OCI-LY3 (cell line): ENCODE measurements at regions not wholly inside any gene's neighbourhood (a gene's known extent, or its start where the extent isn't known, plus 50 kb on each side); places are given as distances from the start of the nearest gene placed in this dataset.
A peak's percentile ranks its signal among the peaks of the same experiment; 100 is the strongest.
"Not testable (repeated sequence)": the region's sequence is repeated elsewhere in the genome, so short reads cannot be mapped to it uniquely, and the experiment has no call there.

Experiments
- H2AFZ ChIP-seq: fragments of 200-600, 300-600 bp; shearing (Covaris generic); 2 replicates; pipeline ENCODE4 v1.6.0; 2014; ENCODE audit warnings: antibody characterized with exemption, low read depth, low read length
- H3K27ac ChIP-seq: fragments of 200-600, 300-600 bp; sonication (generic); 2 replicates; pipeline ENCODE4 v1.5.1; 2014; ENCODE audit warnings: mild to moderate bottlenecking, low read length, moderate library complexity, mixed read lengths
- H3K27me3 ChIP-seq: fragments of 200-600, 300-600 bp; sonication (generic); 2 replicates; pipeline ENCODE4 v1.6.1; 2014; ENCODE audit warnings: low read depth, low read length, mixed read lengths
- H3K36me3 ChIP-seq: fragments of 200-600, 300-600 bp; sonication (generic); replicated peaks from 2 replicates; pipeline ENCODE3; 2014; ENCODE audit warnings: low read depth, low read length, mixed read lengths
- H3K4me1 ChIP-seq: fragments of 300-600, 200-600 bp; sonication (generic); 2 replicates; pipeline ENCODE4 v1.6.1; 2014; ENCODE audit warnings: low read length, mixed read lengths
- H3K4me2 ChIP-seq: fragments of 200-600, 300-600 bp; sonication (generic); 2 replicates; pipeline ENCODE4 v1.6.1; 2014; ENCODE audit warnings: low read length, mixed read lengths
- H3K4me3 ChIP-seq: fragments of 300-600, 200-600 bp; sonication (generic); 2 replicates; pipeline ENCODE4 v1.5.1; 2014; ENCODE audit warnings: antibody characterized with exemption, mild to moderate bottlenecking, low read length, moderate library complexity
- H3K79me2 ChIP-seq: fragments of 300-600, 200-600 bp; shearing (Covaris generic); 2 replicates; pipeline ENCODE4 v1.6.1; 2014; ENCODE audit warnings: mild to moderate bottlenecking, low read length, mixed read lengths
- H3K9ac ChIP-seq: fragments of 300-600, 200-600 bp; shearing (Covaris generic); 2 replicates; pipeline ENCODE4 v1.6.0; 2014; ENCODE audit warnings: mild to moderate bottlenecking, low read length, moderate library complexity
- H3K9me3 ChIP-seq: fragments of 200-600, 300-600 bp; shearing (Covaris generic); 2 replicates; pipeline ENCODE4 v1.6.1; 2014; ENCODE audit warnings: low read length, mixed read lengths; ENCODE audit not compliant: insufficient read depth
- H4K20me1 ChIP-seq: fragments of 200-600, 300-600 bp; sonication (generic); 2 replicates; pipeline ENCODE4 v1.6.1; 2016; ENCODE audit warnings: low read length, mixed read lengths; ENCODE audit not compliant: insufficient read depth
- EZH2phosphoT487 ChIP-seq: fragments of 200-600 bp; shearing (Covaris generic); IDR thresholded peaks from 2 replicates; pipeline ENCODE4 v1.6.1; 2018; ENCODE audit warnings: antibody characterized with exemption, mixed run types, low read depth
- TF ChIP-seq, protein P1 (sequence below): fragments of 200-600, 300-600 bp; sonication (generic); IDR thresholded peaks from 2 replicates; pipeline ENCODE4 v1.5.1; 2014; ENCODE audit warnings: antibody characterized with exemption, low read length, low read depth

DNA sequence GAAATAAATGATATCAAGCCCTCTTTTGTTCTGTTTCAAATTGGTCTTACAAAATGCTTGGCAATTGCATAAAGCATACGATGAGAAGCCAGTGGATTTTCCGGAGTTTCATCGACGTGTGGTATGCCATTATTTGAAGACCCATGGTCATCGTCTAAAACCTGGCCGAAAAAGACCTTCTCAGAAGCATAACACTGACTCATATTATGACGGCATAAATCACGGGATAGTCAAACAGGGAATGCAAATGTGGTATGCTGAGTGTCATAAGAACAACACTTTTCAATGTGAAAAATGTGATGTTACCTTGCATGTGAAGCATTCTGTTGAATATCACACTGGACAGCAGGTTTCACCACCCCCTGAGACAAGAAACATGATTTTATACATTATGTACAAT is 695.2 kb downstream of the GRXCR1 start:
- Histone ChIP-seq H3K36me3 (no peaks in the 10 kb centered on the region), H3K27me3 (no peaks in the 10 kb centered on the region), H3K9ac (no peak overlapping the region), H3K79me2 (no peaks in the 10 kb centered on the region), H4K20me1 (no peaks in the 10 kb centered on the region), H2AFZ (no peak overlapping the region), H3K27ac (no peak overlapping the region), H3K4me2 (no peak overlapping the region), H3K4me1 (peaks cover 5% of the 10 kb centered on the region), H3K4me3 (no peak overlapping the region), H3K9me3 (no peaks in the 10 kb centered on the region)
- TF ChIP-seq EZH2phosphoT487, result no peak
- TF ChIP-seq, protein P1, sequence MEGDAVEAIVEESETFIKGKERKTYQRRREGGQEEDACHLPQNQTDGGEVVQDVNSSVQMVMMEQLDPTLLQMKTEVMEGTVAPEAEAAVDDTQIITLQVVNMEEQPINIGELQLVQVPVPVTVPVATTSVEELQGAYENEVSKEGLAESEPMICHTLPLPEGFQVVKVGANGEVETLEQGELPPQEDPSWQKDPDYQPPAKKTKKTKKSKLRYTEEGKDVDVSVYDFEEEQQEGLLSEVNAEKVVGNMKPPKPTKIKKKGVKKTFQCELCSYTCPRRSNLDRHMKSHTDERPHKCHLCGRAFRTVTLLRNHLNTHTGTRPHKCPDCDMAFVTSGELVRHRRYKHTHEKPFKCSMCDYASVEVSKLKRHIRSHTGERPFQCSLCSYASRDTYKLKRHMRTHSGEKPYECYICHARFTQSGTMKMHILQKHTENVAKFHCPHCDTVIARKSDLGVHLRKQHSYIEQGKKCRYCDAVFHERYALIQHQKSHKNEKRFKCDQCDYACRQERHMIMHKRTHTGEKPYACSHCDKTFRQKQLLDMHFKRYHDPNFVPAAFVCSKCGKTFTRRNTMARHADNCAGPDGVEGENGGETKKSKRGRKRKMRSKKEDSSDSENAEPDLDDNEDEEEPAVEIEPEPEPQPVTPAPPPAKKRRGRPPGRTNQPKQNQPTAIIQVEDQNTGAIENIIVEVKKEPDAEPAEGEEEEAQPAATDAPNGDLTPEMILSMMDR, result no peak

DNA sequence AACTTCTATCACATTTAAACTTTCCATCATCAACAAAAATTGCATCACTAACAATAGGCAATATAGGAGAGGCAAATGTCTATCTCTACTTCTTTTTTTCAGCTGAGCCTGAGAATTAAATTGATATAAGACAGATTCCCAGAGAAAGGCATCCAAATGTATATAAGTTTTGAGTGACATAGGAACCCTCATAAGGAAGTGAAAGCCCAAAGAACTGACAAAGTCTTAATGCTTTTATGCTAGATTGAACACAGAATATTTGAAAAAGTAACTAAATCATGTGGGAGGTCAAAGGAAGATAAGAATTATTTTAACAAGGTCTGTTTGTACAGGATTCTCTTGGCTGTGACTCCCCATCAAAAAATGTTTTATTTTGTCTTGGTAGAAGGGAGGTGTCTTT is 714.9 kb downstream of the GRXCR1 start:
- no peaks in the 10 kb centered on the region for H3K9me3 ChIP-seq
- H3K4me3 ChIP-seq, result 0 out of 2 replicates have a peak overlapping the region, but pooled peaks have one; percentile 19
- peak overlapping the region; percentile 50 for H3K4me2 ChIP-seq
- no peak overlapping the region for H3K9ac ChIP-seq
- H3K36me3 ChIP-seq, result no peaks in the 10 kb centered on the region
- H3K4me1 ChIP-seq, result peaks cover 13% of the 10 kb centered on the region
- H4K20me1 ChIP-seq, result no peaks in the 10 kb centered on the region
- no peak overlapping the region for H3K27ac ChIP-seq
- H3K27me3 ChIP-seq, result no peaks in the 10 kb centered on the region
- H2AFZ ChIP-seq, result peak overlapping the region; percentile 69
- H3K79me2 ChIP-seq, result no peaks in the 10 kb centered on the region
- TF ChIP-seq EZH2phosphoT487, result no peak
- TF ChIP-seq, protein P1, result no peak

DNA sequence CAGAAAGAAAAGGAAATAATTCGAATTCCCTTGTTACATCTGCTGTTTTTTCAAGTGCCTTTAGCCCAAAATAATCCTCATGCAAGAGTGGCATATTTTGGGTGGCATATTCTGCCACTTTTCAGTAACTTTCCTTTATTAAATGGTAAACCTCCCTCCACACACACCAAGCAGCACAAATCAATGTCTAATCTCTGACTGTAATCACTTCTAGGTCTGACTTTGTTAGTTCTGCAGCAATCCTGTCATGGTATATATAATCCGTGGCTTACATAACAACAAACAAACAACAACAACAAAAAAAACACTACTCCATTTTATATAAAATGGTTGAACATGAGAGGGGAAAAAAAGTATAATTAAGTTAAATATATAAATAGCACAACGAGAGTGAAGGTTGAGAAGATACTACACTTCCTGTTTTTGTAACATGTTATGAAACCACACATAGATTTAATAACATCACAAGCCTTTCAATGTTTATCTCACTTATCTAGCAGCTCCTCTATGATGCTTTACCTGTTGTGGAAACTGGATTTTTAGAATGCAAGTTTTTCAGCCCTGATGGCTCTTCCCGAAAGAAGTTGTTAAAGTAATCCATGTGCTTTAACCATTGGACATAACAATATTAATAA is 715.4 kb downstream of the GRXCR1 start:
- Histone ChIP-seq H3K27me3 (no peaks in the 10 kb centered on the region), H3K27ac (no peak overlapping the region), H3K4me2 (peak overlapping the region; percentile 50), H3K4me1 (peaks cover 13% of the 10 kb centered on the region), H3K9me3 (no peaks in the 10 kb centered on the region), H4K20me1 (no peaks in the 10 kb centered on the region), H3K9ac (no peak overlapping the region), H2AFZ (peak overlapping the region; percentile 69), H3K79me2 (no peaks in the 10 kb centered on the region), H3K4me3 (0 out of 2 replicates have a peak overlapping the region, but pooled peaks have one; percentile 19), H3K36me3 (no peaks in the 10 kb centered on the region)
- TF ChIP-seq, protein P1, result no peak
- no peak for TF ChIP-seq EZH2phosphoT487

DNA sequence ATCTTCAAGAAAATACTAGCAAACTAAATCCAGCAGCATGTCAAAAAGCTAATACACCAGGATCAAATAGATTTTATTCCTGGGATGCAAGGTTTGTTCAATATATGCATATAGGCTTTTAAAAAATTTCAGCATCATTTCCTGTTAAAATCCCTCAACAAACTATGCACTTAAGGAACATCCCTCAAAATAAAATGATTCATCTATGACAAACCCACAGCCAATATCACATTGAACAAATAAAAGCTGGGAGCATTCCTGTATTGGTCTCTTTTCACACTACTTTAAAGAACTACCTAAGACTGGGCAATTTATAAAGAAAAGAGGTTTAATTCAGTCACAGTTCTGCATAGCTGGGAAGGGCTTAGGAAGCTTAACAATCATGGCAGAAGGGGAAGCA is 726.7 kb downstream of the GRXCR1 start:
- H3K27ac ChIP-seq, result no peak overlapping the region
- H2AFZ ChIP-seq, result no peak overlapping the region
- no peaks in the 10 kb centered on the region for H3K36me3 ChIP-seq
- H3K9ac ChIP-seq, result no peak overlapping the region
- no peaks in the 10 kb centered on the region for H3K4me1 ChIP-seq
- H3K4me2 ChIP-seq, result no peak overlapping the region
- H3K79me2 ChIP-seq, result no peaks in the 10 kb centered on the region
- no peaks in the 10 kb centered on the region for H3K27me3 ChIP-seq
- TF ChIP-seq EZH2phosphoT487, result no peak
- TF ChIP-seq, protein P1, result no peak
- no peak overlapping the region for H3K4me3 ChIP-seq
- H4K20me1 ChIP-seq, result no peaks in the 10 kb centered on the region
- H3K9me3 ChIP-seq, result no peaks in the 10 kb centered on the region

DNA sequence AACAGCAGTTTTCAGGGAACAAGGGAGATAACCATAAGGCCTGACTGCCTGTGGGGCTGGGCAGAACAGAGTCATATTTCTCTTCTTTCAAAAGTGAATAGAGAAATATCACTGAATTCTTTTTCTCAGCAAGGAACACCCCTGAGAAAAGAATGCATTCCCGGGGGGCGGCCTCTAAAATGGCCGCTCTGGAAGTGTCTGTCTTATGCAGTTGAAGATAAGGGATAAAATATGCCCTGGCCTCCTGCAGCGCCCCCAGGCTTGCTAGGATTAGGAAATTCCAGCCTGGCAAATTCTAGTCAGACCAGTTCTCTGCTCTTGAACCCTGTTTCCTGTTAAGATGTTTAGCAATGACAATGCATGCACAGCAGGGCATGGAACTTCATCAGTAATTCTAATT is 745.4 kb downstream of the GRXCR1 start:
- H3K4me1 ChIP-seq, H3K36me3 ChIP-seq, H3K27me3 ChIP-seq, H4K20me1 ChIP-seq, H3K9me3 ChIP-seq, H3K9ac ChIP-seq, H3K27ac ChIP-seq, H3K4me3 ChIP-seq, H3K79me2 ChIP-seq, H2AFZ ChIP-seq, H3K4me2 ChIP-seq: not testable (repeated sequence)
